GM12865 (cell line): ENCODE measurements at regions not wholly inside any gene's neighbourhood (a gene's known extent, or its start where the extent isn't known, plus 50 kb on each side); places are given as distances from the start of the nearest gene placed in this dataset.

Source experiments
- DNase-seq: peaks from one replicate; pipeline ENCODE4 v3.0.0; 2010; ENCODE audit warnings: low read depth
- H3K4me3 ChIP-seq: 2 replicates; pipeline ENCODE4 v1.5.1; 2011; ENCODE audit warnings: mild to moderate bottlenecking, low read depth, low read length, control low read depth
- TF ChIP-seq, protein P1 (sequence below): IDR thresholded peaks from 2 replicates; pipeline ENCODE4 v1.5.1; 2011; ENCODE audit warnings: low read length, control low read depth, low read depth, inconsistent platforms; ENCODE audit not compliant: insufficient read depth; ENCODE audit errors: missing control alignments

- H3K4me3 ChIP-seq: no peak overlapping the region
- DNase-seq: no peak
- TF ChIP-seq, protein P1, sequence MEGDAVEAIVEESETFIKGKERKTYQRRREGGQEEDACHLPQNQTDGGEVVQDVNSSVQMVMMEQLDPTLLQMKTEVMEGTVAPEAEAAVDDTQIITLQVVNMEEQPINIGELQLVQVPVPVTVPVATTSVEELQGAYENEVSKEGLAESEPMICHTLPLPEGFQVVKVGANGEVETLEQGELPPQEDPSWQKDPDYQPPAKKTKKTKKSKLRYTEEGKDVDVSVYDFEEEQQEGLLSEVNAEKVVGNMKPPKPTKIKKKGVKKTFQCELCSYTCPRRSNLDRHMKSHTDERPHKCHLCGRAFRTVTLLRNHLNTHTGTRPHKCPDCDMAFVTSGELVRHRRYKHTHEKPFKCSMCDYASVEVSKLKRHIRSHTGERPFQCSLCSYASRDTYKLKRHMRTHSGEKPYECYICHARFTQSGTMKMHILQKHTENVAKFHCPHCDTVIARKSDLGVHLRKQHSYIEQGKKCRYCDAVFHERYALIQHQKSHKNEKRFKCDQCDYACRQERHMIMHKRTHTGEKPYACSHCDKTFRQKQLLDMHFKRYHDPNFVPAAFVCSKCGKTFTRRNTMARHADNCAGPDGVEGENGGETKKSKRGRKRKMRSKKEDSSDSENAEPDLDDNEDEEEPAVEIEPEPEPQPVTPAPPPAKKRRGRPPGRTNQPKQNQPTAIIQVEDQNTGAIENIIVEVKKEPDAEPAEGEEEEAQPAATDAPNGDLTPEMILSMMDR: no peak
These were observed 150.9 kb upstream of the FAM241A start for GRCh38 chr4:111994392-111994791.

DNA sequence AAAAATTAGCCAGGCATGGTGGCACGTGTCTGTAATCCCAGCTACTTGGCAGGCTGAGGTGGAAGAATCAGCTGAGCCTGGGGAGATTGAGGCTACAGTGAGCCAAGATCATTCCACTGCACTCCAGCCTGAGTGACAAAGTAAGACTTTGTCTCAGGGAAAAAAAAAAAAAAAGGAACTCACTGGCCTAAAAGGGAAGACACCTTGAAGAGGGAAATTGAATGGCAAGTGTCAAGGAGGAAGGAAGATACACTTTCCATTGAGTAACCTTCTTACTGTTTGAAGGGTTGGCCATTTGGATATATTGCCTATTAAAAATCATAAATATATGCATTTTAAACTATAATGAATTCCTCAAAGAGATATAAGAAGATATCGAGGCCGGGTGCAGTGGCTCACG, 147.5 kb upstream of the FAM241A start:
- TF ChIP-seq, protein P1: no peak
- no peak for DNase-seq
- H3K4me3 ChIP-seq: no peak overlapping the region

GRCh38 chr4:111999801-112000200, 145.5 kb upstream of the FAM241A start:
- TF ChIP-seq, protein P1: no peak
- DNase-seq: no peak
- H3K4me3 ChIP-seq: no peak overlapping the region

DNA sequence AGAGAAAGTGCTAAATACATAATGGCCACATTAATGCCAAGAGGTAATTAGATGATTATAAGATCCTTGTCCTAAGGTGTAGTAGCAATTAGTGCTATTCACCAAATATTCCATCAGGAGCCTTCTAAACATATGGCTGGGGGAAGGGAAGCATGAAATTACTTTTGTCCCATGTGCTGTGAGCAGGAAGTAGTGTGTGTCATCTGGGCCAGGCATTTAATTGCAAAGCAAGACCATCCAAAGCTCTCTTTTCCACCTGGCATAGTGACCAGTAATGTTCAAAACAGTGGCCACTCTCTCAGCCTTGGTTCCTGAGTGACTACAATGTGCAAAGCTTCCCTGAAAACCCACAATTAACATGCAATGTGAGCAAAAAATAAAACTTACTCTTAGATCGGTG, 144.2 kb upstream of the FAM241A start:
- no peak for DNase-seq
- H3K4me3 ChIP-seq: no peak overlapping the region
- TF ChIP-seq, protein P1: no peak

- no peak overlapping the region for H3K4me3 ChIP-seq
- DNase-seq: no peak
- TF ChIP-seq, protein P1: no peak
These were observed 143.0 kb upstream of the FAM241A start for GRCh38 chr4:112002248-112002661.

DNA sequence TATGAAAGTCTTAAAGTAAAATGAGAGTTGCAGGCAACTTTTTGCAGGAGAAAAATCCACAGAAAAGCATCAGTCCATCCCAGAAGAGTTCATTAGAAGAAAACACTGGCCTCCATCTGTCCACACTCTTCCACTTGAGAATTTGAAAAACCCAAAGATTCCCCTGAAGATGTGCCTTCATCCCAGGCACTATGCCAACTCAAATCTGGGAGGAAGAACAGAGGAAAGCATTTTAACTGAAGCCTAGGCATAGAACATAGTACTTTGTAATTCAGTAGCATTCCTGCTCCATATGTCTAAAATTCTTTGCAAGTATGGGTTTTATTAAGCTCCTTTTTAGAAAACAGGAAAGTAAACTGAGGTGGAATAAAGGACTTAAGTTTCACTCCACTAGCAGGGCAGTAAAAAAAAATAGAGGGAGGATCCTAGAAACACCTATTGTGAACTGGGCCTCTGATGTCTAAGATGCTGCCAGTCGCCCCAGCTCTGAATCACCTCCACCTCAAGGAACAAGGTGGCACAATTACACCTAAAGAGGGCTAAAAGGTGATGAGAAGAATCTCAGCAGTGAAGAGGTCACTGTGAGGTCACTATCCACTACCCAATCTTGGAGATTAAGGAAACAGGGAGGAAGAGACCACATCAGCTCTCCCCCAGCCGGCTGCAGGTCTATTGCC, 141.9 kb upstream of the FAM241A start:
- TF ChIP-seq, protein P1: no peak
- DNase-seq: no peak
- no peak overlapping the region for H3K4me3 ChIP-seq

DNA sequence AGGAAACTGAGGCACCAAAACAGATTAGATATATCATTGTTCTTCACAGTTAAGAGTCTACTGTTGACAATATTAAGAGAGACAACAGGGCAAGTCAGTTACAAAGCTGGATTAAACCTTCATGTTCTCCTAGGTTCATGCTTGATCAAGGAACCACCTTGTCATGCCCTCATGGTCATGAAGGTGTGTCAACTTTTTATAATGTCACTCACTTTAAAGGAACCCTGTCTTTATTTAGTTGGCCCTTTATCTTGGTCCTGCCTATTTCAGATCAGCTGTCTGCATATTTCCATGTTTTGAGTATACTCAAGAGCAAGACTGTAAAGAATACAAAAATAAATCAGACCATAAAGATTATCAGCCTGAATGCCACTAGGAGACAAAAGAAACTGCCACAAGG, 140.2 kb upstream of the FAM241A start:
- DNase-seq: no peak
- TF ChIP-seq, protein P1: no peak
- no peak overlapping the region for H3K4me3 ChIP-seq
